Osteocyte (in vitro differentiated cells): ENCODE measurements at regions not wholly inside any gene's neighbourhood (a gene's known extent, or its start where the extent isn't known, plus 50 kb on each side); places are given as distances from the start of the nearest gene placed in this dataset.

Source experiments
- DNase-seq: peaks from one replicate; pipeline ENCODE4 v3.0.0; 2021; ENCODE audit warnings: mixed read lengths; ENCODE audit not compliant: unreplicated experiment; ENCODE audit errors: extremely low spot score
- H3K27ac Mint-ChIP-seq: one replicate; pipeline ENCODE4 v1.8.0; 2021; ENCODE audit warnings: mild to moderate bottlenecking, mixed read lengths; ENCODE audit not compliant: unreplicated experiment
- H3K27me3 Mint-ChIP-seq: one replicate; pipeline ENCODE4 v1.8.0; 2021; ENCODE audit warnings: mixed read lengths; ENCODE audit not compliant: unreplicated experiment
- H3K36me3 Mint-ChIP-seq: one replicate; pipeline ENCODE4 v1.8.0; 2021; ENCODE audit warnings: mixed read lengths; ENCODE audit not compliant: unreplicated experiment
- H3K4me1 Mint-ChIP-seq: one replicate; pipeline ENCODE4 v1.8.0; 2021; ENCODE audit warnings: mixed read lengths; ENCODE audit not compliant: unreplicated experiment
- H3K4me3 Mint-ChIP-seq: one replicate; pipeline ENCODE4 v1.8.0; 2021; ENCODE audit warnings: mild to moderate bottlenecking, moderate library complexity, mixed read lengths; ENCODE audit not compliant: unreplicated experiment
- H3K9me3 Mint-ChIP-seq: one replicate; pipeline ENCODE4 v1.8.0; 2021; ENCODE audit warnings: mixed read lengths; ENCODE audit not compliant: unreplicated experiment
- TF ChIP-seq, protein P1 (sequence below): fragments of 200-600 bp; sonication (generic); IDR thresholded peaks from 2 replicates; pipeline ENCODE4 v1.5.0; 2021; ENCODE audit warnings: antibody characterized with exemption, mild to moderate bottlenecking, moderate library complexity

DNA sequence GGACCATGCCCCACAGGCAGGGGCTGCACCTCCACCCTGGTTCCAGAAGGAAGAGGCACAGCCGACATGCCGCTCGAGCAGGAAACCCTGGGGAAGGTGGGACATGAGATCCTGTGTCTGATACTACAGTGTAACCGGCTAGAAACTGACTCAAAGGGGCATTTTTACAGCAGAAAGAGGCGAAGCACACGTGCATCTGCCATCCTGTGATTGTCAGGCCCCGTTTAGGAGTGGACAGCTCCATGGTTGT lies 62.7 kb downstream of the SIK1 start:
- H3K27ac Mint-ChIP-seq = no peak overlapping the region
- H3K9me3 Mint-ChIP-seq = no peaks in the 10 kb centered on the region
- DNase-seq = no peak
- H3K27me3 Mint-ChIP-seq = peaks cover 2% of the 10 kb centered on the region
- H3K36me3 Mint-ChIP-seq = no peaks in the 10 kb centered on the region
- peaks cover 22% of the 10 kb centered on the region for H3K4me1 Mint-ChIP-seq
- H3K4me3 Mint-ChIP-seq = no peak overlapping the region
- TF ChIP-seq, protein P1, sequence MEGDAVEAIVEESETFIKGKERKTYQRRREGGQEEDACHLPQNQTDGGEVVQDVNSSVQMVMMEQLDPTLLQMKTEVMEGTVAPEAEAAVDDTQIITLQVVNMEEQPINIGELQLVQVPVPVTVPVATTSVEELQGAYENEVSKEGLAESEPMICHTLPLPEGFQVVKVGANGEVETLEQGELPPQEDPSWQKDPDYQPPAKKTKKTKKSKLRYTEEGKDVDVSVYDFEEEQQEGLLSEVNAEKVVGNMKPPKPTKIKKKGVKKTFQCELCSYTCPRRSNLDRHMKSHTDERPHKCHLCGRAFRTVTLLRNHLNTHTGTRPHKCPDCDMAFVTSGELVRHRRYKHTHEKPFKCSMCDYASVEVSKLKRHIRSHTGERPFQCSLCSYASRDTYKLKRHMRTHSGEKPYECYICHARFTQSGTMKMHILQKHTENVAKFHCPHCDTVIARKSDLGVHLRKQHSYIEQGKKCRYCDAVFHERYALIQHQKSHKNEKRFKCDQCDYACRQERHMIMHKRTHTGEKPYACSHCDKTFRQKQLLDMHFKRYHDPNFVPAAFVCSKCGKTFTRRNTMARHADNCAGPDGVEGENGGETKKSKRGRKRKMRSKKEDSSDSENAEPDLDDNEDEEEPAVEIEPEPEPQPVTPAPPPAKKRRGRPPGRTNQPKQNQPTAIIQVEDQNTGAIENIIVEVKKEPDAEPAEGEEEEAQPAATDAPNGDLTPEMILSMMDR = no peak

DNA sequence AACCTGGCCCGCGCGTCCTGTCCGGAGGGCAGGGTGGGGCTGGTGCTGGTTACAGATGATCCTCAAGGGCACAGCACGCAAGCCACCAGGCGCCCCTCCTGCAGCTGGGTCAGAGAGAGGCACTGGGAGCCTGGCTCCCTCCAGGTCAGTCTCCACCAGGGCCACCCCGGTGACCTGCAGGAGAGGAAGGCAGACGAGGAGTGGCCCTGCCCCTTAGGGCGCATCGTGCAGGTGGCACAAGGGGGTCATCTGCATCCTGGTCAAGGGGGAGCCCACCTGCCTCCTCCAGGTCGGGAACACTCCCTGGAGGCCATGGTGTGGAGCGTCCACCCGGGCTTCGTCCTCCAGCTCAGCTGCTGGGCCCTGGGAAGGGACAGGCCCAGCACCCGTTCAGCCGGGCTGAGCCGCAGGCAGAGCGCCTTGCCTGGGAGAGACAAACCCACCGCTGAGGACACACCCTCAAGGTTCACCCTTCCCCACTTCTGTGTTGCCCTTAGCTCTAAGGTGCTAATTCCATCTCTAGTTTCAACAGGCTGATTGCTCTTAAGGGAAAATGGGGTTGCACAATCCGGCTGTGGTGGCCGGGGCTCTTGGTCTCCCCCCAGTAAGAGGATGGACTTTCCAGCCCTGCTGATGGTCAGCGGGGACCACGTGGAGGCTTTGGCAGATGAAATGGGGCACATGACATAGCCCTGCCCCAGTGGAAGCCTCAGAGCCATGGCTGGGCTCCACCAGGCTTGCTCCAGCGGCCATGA lies 63.2 kb downstream of the SIK1 start:
- Mint-ChIP-seq H3K4me3 (no peak overlapping the region), H3K9me3 (no peaks in the 10 kb centered on the region), H3K27ac (no peak overlapping the region), H3K4me1 (peaks cover 22% of the 10 kb centered on the region), H3K27me3 (peaks cover 2% of the 10 kb centered on the region), H3K36me3 (no peaks in the 10 kb centered on the region)
- TF ChIP-seq, protein P1 = no peak
- DNase-seq = no peak

DNA sequence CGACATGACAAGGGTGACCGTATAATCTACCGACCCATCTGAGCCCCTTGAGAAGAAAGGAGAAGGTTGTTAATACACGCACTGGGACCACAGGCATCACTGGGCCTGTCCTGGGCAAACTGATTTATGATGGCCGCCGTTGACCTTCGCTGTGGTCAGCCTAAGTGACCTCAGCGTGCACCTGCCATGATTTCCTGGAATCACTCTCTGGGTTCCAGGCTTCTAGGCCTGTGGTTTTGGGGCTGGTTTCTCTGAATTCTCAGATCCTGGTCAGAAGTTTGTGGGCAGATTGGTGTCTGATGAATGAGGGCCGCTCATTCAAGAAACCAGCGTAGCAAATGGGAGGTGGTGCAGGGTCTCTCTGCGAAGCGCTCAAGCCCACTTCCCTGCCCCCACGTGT lies 64.0 kb downstream of the SIK1 start:
- Mint-ChIP-seq H3K4me1 (peaks cover 22% of the 10 kb centered on the region), H3K27ac (peak overlapping the region; percentile 83), H3K4me3 (no peak overlapping the region), H3K9me3 (no peaks in the 10 kb centered on the region), H3K27me3 (no peaks in the 10 kb centered on the region), H3K36me3 (no peaks in the 10 kb centered on the region)
- TF ChIP-seq, protein P1 = no peak
- DNase-seq = no peak

DNA sequence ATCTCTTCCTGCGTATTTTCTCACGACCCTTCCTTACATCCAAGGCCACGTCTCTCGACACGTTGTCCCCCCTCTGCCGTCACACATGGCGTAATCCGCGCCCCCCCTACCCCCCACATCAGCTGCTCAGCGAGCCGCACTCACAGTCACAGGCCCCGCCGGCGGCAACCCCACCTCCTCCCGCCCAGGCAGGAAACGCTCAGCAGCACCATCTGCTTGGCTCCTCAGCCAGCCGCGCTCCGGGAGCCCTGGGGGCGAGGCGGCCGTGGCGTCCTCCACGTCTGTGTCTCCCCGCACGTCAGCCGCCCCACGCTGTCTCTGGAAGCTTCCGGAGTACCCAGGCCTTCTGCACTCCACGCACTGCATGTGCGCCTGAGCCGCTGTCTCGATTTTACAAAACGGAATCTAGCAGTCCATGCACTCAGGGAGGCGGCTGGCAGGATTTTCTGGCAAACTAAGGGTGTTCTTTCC lies 64.6 kb downstream of the SIK1 start:
- TF ChIP-seq, protein P1 = no peak
- Mint-ChIP-seq H3K36me3 (no peaks in the 10 kb centered on the region), H3K4me3 (peak overlapping the region; percentile 29), H3K4me1 (peaks cover 22% of the 10 kb centered on the region), H3K9me3 (no peaks in the 10 kb centered on the region), H3K27me3 (no peaks in the 10 kb centered on the region), H3K27ac (peak overlapping the region; percentile 83)
- no peak for DNase-seq

DNA sequence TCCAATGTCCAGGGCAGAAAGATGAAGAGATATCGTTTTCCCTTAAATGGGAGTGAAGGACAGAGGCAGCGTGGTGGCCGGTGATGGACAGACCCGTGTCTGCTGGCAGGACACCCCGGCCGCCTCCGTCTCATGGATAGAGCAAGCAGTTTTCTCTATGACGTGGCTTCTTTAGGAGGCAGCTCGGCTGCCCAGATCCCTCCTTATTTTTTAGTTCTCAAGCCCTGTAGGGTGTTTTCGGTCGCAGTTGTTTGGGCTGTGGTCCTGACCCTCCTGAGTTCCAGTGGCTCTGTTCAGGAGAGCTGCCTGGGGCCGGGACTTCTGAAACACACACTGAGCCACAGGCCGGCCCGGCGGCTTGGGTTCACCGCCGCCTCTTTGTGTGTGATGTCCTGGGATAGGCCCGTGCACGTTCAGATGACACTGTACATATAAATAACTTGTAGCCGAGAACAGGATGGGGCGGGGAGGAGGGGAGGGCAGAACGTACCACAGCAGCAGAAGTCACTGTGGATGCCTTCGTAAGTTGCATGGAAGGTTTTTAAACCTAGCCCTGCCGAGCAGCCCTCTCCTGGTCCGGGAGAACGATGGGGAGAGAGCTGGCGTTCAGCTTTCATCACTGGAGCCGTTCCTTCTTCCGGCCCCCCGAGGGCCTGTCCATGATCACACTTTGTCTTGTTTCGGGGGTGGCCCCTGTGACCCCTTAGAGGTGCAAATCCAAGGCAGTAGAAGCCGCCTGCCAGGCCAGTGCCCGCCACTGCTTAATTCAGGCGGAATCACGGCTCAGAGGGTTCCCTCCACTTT lies 65.2 kb downstream of the SIK1 start:
- Mint-ChIP-seq H3K4me3 (peak overlapping the region; percentile 29), H3K36me3 (no peaks in the 10 kb centered on the region), H3K9me3 (no peaks in the 10 kb centered on the region), H3K4me1 (peaks cover 22% of the 10 kb centered on the region), H3K27ac (peak overlapping the region; percentile 83), H3K27me3 (no peaks in the 10 kb centered on the region)
- TF ChIP-seq, protein P1 = no peak
- no peak for DNase-seq
